Thoracic aorta (tissue), 2 donors: ENCODE measurements at regions not wholly inside any gene's neighbourhood (a gene's known extent, or its start where the extent isn't known, plus 50 kb on each side); places are given as distances from the start of the nearest gene placed in this dataset.

ENCODE experiments used
- ATAC-seq: fragments of 150-250 bp; one replicate; pipeline ENCODE4 v1.8.0; 2017; ENCODE audit warnings: low read depth; ENCODE audit not compliant: insufficient number of reproducible peaks, low FRiP score
- DNase-seq: peaks from one replicate; pipeline ENCODE4 v3.0.0-alpha.2; 2020; ENCODE audit warnings: low spot score
- H3K27ac ChIP-seq, 2 donors: fragments of 200-600 bp; sonication (generic); 1 replicate in 1 of 2; 2 replicates in 1 of 2; pipeline ENCODE4 v1.5.1; 2016; ENCODE audit warnings: mild to moderate bottlenecking in 2 of 2, moderate library complexity in 2 of 2
- H3K27me3 ChIP-seq: fragments of 200-600 bp; sonication (generic); replicated peaks from 2 replicates; pipeline ENCODE4 v1.6.0; 2016; ENCODE audit warnings: mild to moderate bottlenecking; ENCODE audit not compliant: insufficient read depth
- H3K36me3 ChIP-seq: fragments of 200-600 bp; sonication (generic); one replicate; pipeline ENCODE4 v1.5.1; 2016
- H3K4me1 ChIP-seq, 2 donors: fragments of 200-600 bp; sonication (generic); 1 replicate in 1 of 2; 2 replicates in 1 of 2; pipeline versions ENCODE4 v1.5.1 to v1.6.0; 2016; ENCODE audit warnings: low read depth in 2 of 2, mild to moderate bottlenecking in 1 of 2; ENCODE audit not compliant: control insufficient read depth in 1 of 2
- H3K4me3 ChIP-seq: fragments of 200-600 bp; sonication (generic); 2 replicates; pipeline ENCODE4 v1.5.1; 2016; ENCODE audit warnings: mild to moderate bottlenecking
- H3K9me3 ChIP-seq: fragments of 200-600 bp; sonication (generic); 2 replicates; pipeline ENCODE4 v1.5.1; 2016
- CTCF ChIP-seq: fragments of 200-600 bp; sonication (generic); IDR thresholded peaks from one replicate; pipeline ENCODE4 v1.5.1; 2019; ENCODE audit warnings: antibody characterized with exemption

DNA sequence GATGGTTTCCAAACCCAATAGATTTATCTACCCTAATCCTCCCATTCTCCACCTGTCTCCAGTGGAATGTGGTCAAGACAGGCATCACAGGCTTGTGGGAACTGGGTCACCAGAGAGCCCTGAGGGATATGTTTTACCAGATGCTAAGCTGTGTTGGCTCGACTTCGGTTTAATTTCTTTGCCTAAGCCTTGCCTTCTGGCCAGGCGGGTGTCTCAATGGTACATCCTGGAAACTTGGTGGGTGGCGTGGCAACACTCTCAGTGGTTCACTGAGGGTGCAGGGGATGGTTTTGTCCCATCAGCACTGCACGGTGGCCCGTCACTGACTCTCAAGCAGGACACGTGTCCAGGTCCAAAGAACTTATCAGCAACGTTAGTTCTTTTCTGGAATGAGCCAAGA lies 192.2 kb downstream of the TENT4A start:
- Histone ChIP-seq H3K9me3 (no peaks in the 10 kb centered on the region), H3K4me3 (no peak overlapping the region), H3K36me3 (no peaks in the 10 kb centered on the region), H3K27ac (no peak overlapping the region), H3K4me1 (peaks cover 0 to 9% of the 10 kb centered on the region in 2 donors), H3K27me3 (no peaks in the 10 kb centered on the region)
- DNase-seq (no peak), ATAC-seq (no peak)
- TF ChIP-seq CTCF, result no peak

- Histone ChIP-seq H3K27ac (no peak overlapping the region), H3K4me3 (no peak overlapping the region), H3K36me3 (no peaks in the 10 kb centered on the region), H3K9me3 (no peaks in the 10 kb centered on the region), H3K27me3 (no peaks in the 10 kb centered on the region), H3K4me1 (peaks cover 0 to 9% of the 10 kb centered on the region in 2 donors)
- TF ChIP-seq CTCF, result no peak
- DNase-seq, result no peak
- no peak for ATAC-seq
Measured at GRCh38 chr5:6905883-6906282, 192.7 kb downstream of the TENT4A start.

- Histone ChIP-seq H3K4me3 (no peak overlapping the region), H3K9me3 (no peaks in the 10 kb centered on the region), H3K27me3 (no peaks in the 10 kb centered on the region), H3K36me3 (no peaks in the 10 kb centered on the region), H3K27ac (no peak overlapping the region), H3K4me1 (peaks cover 0 to 9% of the 10 kb centered on the region in 2 donors)
- no peak for ATAC-seq
- no peak for DNase-seq
- TF ChIP-seq CTCF, result no peak
Measured at GRCh38 chr5:6907320-6907918, 194.2 kb downstream of the TENT4A start.

- H3K4me3 ChIP-seq, result no peak overlapping the region
- H3K36me3 ChIP-seq, result no peaks in the 10 kb centered on the region
- no peak for DNase-seq
- ATAC-seq, result no peak
- H3K27me3 ChIP-seq, result no peaks in the 10 kb centered on the region
- no peaks in the 10 kb centered on the region for H3K9me3 ChIP-seq
- peaks cover 0 to 9% of the 10 kb centered on the region in 2 donors for H3K4me1 ChIP-seq
- H3K27ac ChIP-seq, result no peak overlapping the region
- TF ChIP-seq CTCF, result no peak
Measured at GRCh38 chr5:6909901-6910300, 196.7 kb downstream of the TENT4A start.

DNA sequence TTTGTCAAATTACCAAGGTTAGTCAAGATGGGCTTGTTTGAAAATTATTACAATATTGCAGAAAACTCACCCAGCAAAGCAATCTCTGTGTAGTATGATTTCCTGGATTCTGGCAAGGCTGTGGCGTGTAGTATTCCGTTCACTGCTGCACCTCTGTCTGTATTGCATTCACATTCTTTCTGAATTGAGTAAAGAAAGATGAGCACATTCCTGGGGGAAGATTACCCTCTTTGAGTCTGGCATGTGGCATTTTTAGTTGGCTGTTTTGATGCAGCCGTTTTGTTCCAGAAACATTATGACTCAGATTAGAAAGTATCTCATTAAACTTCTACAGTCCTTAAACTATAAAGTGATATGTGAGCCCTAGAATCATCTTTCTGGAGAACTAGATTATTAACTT lies 197.7 kb downstream of the TENT4A start:
- Histone ChIP-seq H3K9me3 (no peaks in the 10 kb centered on the region), H3K4me3 (no peak overlapping the region), H3K27ac (no peak overlapping the region), H3K27me3 (no peaks in the 10 kb centered on the region), H3K4me1 (peaks cover 0 to under 1% of the 10 kb centered on the region in 2 donors), H3K36me3 (no peaks in the 10 kb centered on the region)
- TF ChIP-seq CTCF, result no peak
- no peak for ATAC-seq
- no peak for DNase-seq
